Heart left ventricle (tissue), 16 donors: ENCODE measurements at regions not wholly inside any gene's neighbourhood (a gene's known extent, or its start where the extent isn't known, plus 50 kb on each side); places are given as distances from the start of the nearest gene placed in this dataset.

ENCODE experiments used
- ATAC-seq, 4 donors: fragments of 200-7000 bp; cut with Tn5 transposase; one replicate each; pipeline ENCODE4 v1.9.1; 2020 to 2022; ENCODE audit warnings: moderate library complexity in 4 of 4, mild to moderate bottlenecking in 3 of 4, moderate number of reproducible peaks in 1 of 4
- DNase-seq, 5 donors: peaks; one replicate each; pipeline ENCODE4 v3.0.0-alpha.2; 2020
- H3K27ac ChIP-seq, 12 donors: fragments of 200-600 bp; sonication (generic) in 4 of 12; one replicate each; pipeline versions ENCODE4 v1.5.0 to v1.8.0; 2016 to 2022; ENCODE audit warnings: mild to moderate bottlenecking in 2 of 12
- H3K27me3 ChIP-seq, 9 donors: fragments of 200-600 bp; sonication (generic) in 2 of 9; one replicate each; pipeline versions ENCODE4 v1.5.1 to v1.8.0; 2016 to 2022; ENCODE audit warnings: mild to moderate bottlenecking in 3 of 9
- H3K36me3 ChIP-seq, 9 donors: fragments of 200-600 bp; sonication (generic) in 2 of 9; one replicate each; pipeline versions ENCODE4 v1.5.0 to v1.8.0; 2018 to 2022; ENCODE audit warnings: mild to moderate bottlenecking in 2 of 9
- H3K4me1 ChIP-seq, 12 donors: fragments of 200-600 bp; sonication (generic) in 4 of 12; one replicate each; pipeline versions ENCODE4 v1.5.0 to v1.8.0; 2016 to 2022; ENCODE audit warnings: mild to moderate bottlenecking in 3 of 12
- H3K4me3 ChIP-seq, 12 donors: fragments of 200-600 bp; sonication (generic) in 4 of 12; one replicate each; pipeline versions ENCODE4 v1.5.0 to v1.8.0; 2017 to 2022; ENCODE audit warnings: mild to moderate bottlenecking in 9 of 12, moderate library complexity in 4 of 12
- H3K9me3 ChIP-seq, 12 donors: fragments of 200-600 bp; sonication (generic) in 4 of 12; one replicate each; pipeline versions ENCODE4 v1.5.0 to v1.8.0; 2016 to 2022; ENCODE audit warnings: mild to moderate bottlenecking in 1 of 12
- CTCF ChIP-seq, 12 donors: fragments of 200-600 bp; sonication (generic) in 4 of 12; IDR thresholded peaks; one replicate each; pipeline versions ENCODE4 v1.5.0 to v1.8.0; 2018 to 2022; ENCODE audit warnings: antibody characterized with exemption in 12 of 12, mild to moderate bottlenecking in 5 of 12
- POLR2A ChIP-seq, 2 donors: fragments of 450-650 bp; IDR thresholded peaks; one replicate each; pipeline ENCODE4 v1.6.1; 2017; ENCODE audit warnings: antibody characterized with exemption in 2 of 2, mild to moderate bottlenecking in 2 of 2, moderate library complexity in 2 of 2
- WGBS, 4 donors: extraction: QIAGEN DNeasy Blood & Tissue Kit in 2 of 4; methylation state at CpG; one replicate each; pipeline versions ENCODE4 v1.1.5 to v1.1.7; 2013 to 2018; 5-methylcytosine and 5-hydroxymethylcytosine counted together
- intact Hi-C, 10 donors: fragments of 100-400 bp; cut with DNase I; formaldehyde crosslinking; loops; one replicate each; pipeline versions ENCODE4 v1.11.1 to v1.14.2; 2022
- donor health status: ischemic (EF 13 %, LVEDD 7.1; RV severe dilation, severe dysfunction).
- donor health status: healthy with polysubstance abuse.
- donor health status: DM: no; HTN: yes; CAD: no.
- donor health status: DM: no; HTN: no; CAD: no.
- donor health status: ischemic (EF 25% LVEDD 6.9; RV normal size, moderate dysfunction).
- donor health status: ischemic (EF 25% LVEDD 5.7; RV mildly dilated, moderate dysfunction).
- donor health status: healthy.
- donor health status: DM: yes; HTN: yes; CAD: no.
- donor health status: ischemic (EF 35%, LVEDD 5.7; RV mildly dilated, moderate dysfunction).
- donor health status: nonischemic (EF 11% LVEDD 7.7; RV severe dilation, severe dysfunction).
- donor health status: DM: yes; HTN: yes; CAD: no.
- donor health status: PGD.
- donor health status: ischemic (EF 29% LVEDD 5.4; RV normal size, mild dysfunction).
- donor health status: nonischemic (EF 23%, LVEDD 6.1; RV moderate dilation, normal function).

GRCh38 chr3:168714609-168715240 is 619.0 kb upstream of the GOLIM4 start:
- Histone ChIP-seq H3K27me3 (peaks cover 0 to 3% (median 0%) of the 10 kb centered on the region in 9 donors), H3K9me3 (no peaks in the 10 kb centered on the region), H3K27ac (no peak overlapping the region), H3K36me3 (no peaks in the 10 kb centered on the region), H3K4me3 (no peak overlapping the region), H3K4me1 (no peaks in the 10 kb centered on the region)
- intact Hi-C loops, result no loop called here
- DNase-seq (no peak), ATAC-seq (no peak)
- TF ChIP-seq POLR2A (IDR thresholded peaks at IDR 0.05) (no peak), CTCF (IDR thresholded peaks at IDR 0.05) (no peak)
- 74 to 91% (median 86%) methylated on average over 1 of the region's 1 CpG for WGBS, 4 donors

DNA sequence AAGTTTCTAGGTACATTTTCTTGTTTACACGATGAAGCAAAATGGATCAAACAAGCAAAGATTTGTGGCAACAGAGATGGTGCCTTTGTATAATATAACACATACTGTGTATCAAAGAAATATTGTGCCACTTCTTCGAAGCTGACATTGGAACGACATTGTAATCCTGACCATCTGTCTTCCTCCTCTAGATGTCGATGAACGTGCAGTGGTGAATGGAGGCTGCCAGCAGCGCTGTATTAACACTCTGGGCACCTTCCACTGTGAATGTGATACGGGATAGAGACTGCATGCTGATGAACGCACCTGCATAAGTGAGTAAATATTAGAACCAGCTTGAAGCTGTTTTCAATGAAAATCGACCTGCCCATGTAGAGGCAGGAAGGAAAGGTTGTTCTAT is 613.3 kb upstream of the GOLIM4 start:
- intact Hi-C loops, result no loop called here
- Histone ChIP-seq H3K27me3 (peaks cover 0 to 3% (median 0%) of the 10 kb centered on the region in 9 donors), H3K36me3 (no peaks in the 10 kb centered on the region), H3K4me1 (no peaks in the 10 kb centered on the region), H3K4me3 (no peak overlapping the region), H3K9me3 (no peaks in the 10 kb centered on the region), H3K27ac (no peak overlapping the region)
- DNase-seq (no peak), ATAC-seq (no peak)
- 82 to 86% (median 83%) methylated on average over 9 of the region's 9 CpGs for WGBS, 4 donors
- TF ChIP-seq POLR2A (IDR thresholded peaks at IDR 0.05) (no peak), CTCF (IDR thresholded peaks at IDR 0.05) (no peak)

DNA sequence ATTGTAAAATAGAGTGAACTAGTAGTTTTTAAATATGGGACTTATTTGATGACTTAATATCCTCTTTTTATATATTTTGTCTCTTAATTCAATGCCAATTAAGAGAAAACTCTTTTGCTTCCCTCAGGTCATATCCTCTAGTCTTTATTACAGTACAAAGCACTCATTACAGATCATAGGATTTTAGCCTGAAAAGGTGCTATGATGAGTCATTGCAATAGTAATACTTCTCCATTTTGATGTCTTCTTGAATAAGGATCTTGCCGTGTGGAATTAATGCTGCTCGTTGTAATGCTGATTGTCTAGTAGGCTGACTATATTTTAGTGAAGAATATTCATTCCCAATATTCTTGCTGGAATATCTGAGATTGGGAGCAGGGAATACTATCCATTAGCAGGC is 612.2 kb upstream of the GOLIM4 start:
- no peak for ATAC-seq
- Histone ChIP-seq H3K4me3 (no peak overlapping the region), H3K27ac (no peak overlapping the region), H3K9me3 (no peaks in the 10 kb centered on the region), H3K4me1 (no peaks in the 10 kb centered on the region), H3K36me3 (no peaks in the 10 kb centered on the region), H3K27me3 (peaks cover 0 to 3% (median 0%) of the 10 kb centered on the region in 9 donors)
- no peak for TF ChIP-seq CTCF (IDR thresholded peaks at IDR 0.05)
- TF ChIP-seq POLR2A (IDR thresholded peaks at IDR 0.05), result no peak
- no peak for DNase-seq
- intact Hi-C loops, result no loop called here
- WGBS, 4 donors, result 87 to 93% (median 90%) methylated on average over 2 of the region's 2 CpGs

- DNase-seq (no peak), ATAC-seq (no peak)
- peaks cover 0 to 8% (median 0%) of the 10 kb centered on the region in 12 donors for H3K9me3 ChIP-seq
- 90 to 96% (median 92%) methylated on average over 3 of the region's 3 CpGs for WGBS, 4 donors
- H3K27ac ChIP-seq, result no peak overlapping the region
- no peaks in the 10 kb centered on the region for H3K27me3 ChIP-seq
- no peak for TF ChIP-seq CTCF (IDR thresholded peaks at IDR 0.05)
- no peak for TF ChIP-seq POLR2A (IDR thresholded peaks at IDR 0.05)
- H3K36me3 ChIP-seq, result no peaks in the 10 kb centered on the region
- intact Hi-C loops, result no loop called here
- H3K4me1 ChIP-seq, result no peaks in the 10 kb centered on the region
- no peak overlapping the region for H3K4me3 ChIP-seq
Observed at GRCh38 chr3:168705412-168705811, 609.7 kb upstream of the GOLIM4 start.
